BLaER1 treated with 17β-estradiol and CSF1 and Interleukin-3, amounts not matched to agents 10 nM and 100 nM (cell line): ENCODE measurements at regions not wholly inside any gene's neighbourhood (a gene's known extent, or its start where the extent isn't known, plus 50 kb on each side); places are given as distances from the start of the nearest gene placed in this dataset.
A peak's percentile ranks its signal among the peaks of the same experiment; 100 is the strongest.
"Not testable (repeated sequence)": the region's sequence is repeated elsewhere in the genome, so short reads cannot be mapped to it uniquely, and the experiment has no call there.

Source experiments
- H3K27ac ChIP-seq, 11 experiments: shearing (Covaris generic); formaldehyde crosslinking; 2 replicates each; pipeline ENCODE4 v1.8.1; 2022
- H3K27me3 ChIP-seq, 11 experiments: shearing (Covaris generic); formaldehyde crosslinking; 2 replicates each; pipeline ENCODE4 v1.8.1; 2022
- H3K36me3 ChIP-seq, 11 experiments: shearing (Covaris generic); formaldehyde crosslinking; 2 replicates each; pipeline ENCODE4 v1.8.1; 2022
- H3K4me1 ChIP-seq, 10 experiments: shearing (Covaris generic); formaldehyde crosslinking; 2 replicates each; pipeline ENCODE4 v1.8.1; 2022
- H3K4me2 ChIP-seq, 11 experiments: shearing (Covaris generic); formaldehyde crosslinking; 2 replicates each; pipeline ENCODE4 v1.8.1; 2022
- H3K4me3 ChIP-seq, 10 experiments: shearing (Covaris generic); formaldehyde crosslinking; 2 replicates each; pipeline ENCODE4 v1.8.1; 2022
- H3K9ac ChIP-seq, 11 experiments: shearing (Covaris generic); formaldehyde crosslinking; 2 replicates each; pipeline ENCODE4 v1.8.1; 2022
- H3K9me3 ChIP-seq, 11 experiments: shearing (Covaris generic); formaldehyde crosslinking; replicated peaks in 1 of 11; 2 replicates each; pipeline ENCODE4 v1.8.1; 2022
- H4K20me1 ChIP-seq, 11 experiments: shearing (Covaris generic); formaldehyde crosslinking; 2 replicates each; pipeline ENCODE4 v1.8.1; 2022

DNA sequence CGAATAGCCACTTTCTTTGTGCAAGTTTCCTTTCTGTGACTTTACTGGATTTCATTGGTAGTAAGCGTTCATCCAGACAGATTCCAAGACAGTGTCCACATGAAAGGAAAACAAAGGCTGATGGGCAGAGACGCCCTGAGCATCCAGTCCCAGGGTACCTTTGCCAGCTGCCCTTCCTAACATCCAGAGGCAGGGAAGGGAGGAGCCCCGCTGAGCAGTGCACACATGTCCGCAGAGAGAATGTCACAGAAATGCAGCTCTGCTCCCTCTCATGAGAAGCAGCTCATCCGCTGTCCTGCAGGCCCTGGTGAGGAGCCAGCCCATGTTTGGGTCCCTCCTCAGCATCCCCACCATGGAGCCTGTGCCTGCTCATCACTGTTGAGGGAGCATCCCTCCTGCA, 197.4 kb upstream of the POTEB2 start:
- not testable (repeated sequence) for H3K4me2 ChIP-seq, H3K9me3 ChIP-seq, H4K20me1 ChIP-seq, H3K36me3 ChIP-seq, H3K27ac ChIP-seq, H3K4me1 ChIP-seq, H3K9ac ChIP-seq, H3K4me3 ChIP-seq, H3K27me3 ChIP-seq

DNA sequence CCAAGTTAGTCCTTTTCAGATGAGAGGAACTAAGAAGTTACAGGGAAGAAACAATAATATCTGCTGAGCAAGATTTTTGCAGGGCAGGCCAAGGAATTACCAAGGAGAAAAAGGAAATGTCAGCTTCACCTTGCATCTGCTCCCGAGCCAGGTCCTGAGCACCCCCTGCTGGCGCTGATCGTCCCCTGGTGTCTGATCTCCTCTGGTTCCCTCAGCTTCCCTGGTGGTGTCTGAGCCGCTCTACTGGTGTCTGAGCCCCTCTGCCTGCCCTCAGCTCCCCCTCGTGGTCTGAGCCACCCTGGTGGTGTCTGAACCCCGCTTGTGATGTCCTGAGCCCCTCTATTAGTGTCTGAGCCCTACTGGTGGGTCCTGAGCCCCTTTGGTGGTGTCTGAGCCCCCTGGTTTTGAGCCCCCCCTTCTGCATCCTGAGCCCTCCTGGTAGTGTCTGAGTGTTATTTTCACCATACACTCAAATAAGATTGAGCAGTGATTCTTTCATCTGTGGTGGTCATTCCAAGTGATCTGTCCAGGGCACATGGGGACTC, 196.6 kb upstream of the POTEB2 start:
- H3K4me3 ChIP-seq, H3K36me3 ChIP-seq: not testable (repeated sequence)

DNA sequence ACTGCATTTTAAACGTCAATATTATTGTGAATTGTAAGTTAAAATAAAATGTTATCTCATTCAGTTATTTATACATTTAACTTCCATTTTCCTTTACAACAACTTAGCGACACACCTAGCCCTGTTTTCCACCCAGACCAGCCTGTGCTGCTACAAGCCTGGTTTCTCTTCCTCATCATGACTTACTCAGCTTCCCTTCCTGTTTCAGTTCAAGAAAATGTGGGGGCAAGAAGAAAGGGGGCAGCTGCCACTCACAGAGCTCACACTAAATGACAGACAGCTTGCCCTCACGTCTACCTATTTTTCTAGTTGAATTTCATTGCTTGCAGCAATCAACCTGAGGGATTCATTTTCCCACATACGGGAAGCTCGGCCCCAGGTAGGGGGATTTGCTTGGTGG, 185.8 kb upstream of the POTEB2 start:
- H4K20me1 ChIP-seq, H3K36me3 ChIP-seq, H3K4me3 ChIP-seq, H3K27me3 ChIP-seq, H3K4me1 ChIP-seq, H3K4me2 ChIP-seq, H3K27ac ChIP-seq, H3K9ac ChIP-seq, H3K9me3 ChIP-seq: not testable (repeated sequence)

More for the DNA sequence above, 196.6 kb upstream of the POTEB2 start:
- not testable (repeated sequence) for H3K27me3 ChIP-seq, H3K9ac ChIP-seq, H4K20me1 ChIP-seq, H3K4me2 ChIP-seq, H3K4me1 ChIP-seq, H3K9me3 ChIP-seq, H3K27ac ChIP-seq

DNA sequence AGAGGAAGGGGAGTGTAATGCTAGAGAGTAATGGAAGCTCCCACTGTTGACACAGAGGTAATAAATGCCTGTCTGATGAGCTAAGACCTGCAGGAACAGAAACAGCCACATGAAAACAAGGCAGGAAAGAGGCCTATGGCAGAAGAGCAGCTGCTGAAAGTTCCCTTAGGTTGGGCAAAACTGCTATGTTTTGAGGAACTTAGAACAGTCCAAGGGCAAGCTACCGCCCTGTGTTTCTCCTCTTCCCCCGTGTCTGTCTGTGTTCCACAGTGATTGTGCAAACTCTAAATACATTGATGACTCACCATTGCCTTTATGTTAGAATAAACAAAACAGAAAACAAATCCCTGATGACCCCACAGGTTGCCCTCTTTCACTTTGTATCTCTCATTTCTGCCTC, 165.6 kb upstream of the POTEB2 start:
- H3K4me3 ChIP-seq, H4K20me1 ChIP-seq, H3K9me3 ChIP-seq, H3K27me3 ChIP-seq, H3K4me2 ChIP-seq, H3K36me3 ChIP-seq, H3K27ac ChIP-seq, H3K9ac ChIP-seq, H3K4me1 ChIP-seq: not testable (repeated sequence)

DNA sequence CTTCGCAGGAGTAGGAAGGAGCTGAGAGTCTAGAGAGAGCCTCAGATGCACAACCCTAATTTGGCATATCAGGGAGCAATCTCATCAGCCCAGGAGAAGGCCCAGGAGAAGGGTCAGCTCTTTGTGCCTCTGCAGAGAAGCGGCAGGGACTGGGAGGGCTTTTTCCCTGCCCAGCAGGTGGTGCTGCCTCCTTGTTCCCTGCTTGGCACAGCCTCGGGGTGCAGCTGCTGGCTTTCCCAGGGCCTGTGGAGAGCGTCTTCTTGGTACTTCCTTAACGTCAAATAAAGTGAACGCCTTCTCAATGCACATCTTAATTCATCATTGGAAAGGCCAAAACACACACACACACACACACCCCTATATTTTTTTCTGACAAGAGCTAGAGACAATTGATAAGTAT, 162.9 kb upstream of the POTEB2 start:
- not testable (repeated sequence) for H4K20me1 ChIP-seq, H3K4me3 ChIP-seq, H3K4me2 ChIP-seq, H3K9ac ChIP-seq, H3K36me3 ChIP-seq, H3K27me3 ChIP-seq, H3K27ac ChIP-seq, H3K4me1 ChIP-seq, H3K9me3 ChIP-seq

DNA sequence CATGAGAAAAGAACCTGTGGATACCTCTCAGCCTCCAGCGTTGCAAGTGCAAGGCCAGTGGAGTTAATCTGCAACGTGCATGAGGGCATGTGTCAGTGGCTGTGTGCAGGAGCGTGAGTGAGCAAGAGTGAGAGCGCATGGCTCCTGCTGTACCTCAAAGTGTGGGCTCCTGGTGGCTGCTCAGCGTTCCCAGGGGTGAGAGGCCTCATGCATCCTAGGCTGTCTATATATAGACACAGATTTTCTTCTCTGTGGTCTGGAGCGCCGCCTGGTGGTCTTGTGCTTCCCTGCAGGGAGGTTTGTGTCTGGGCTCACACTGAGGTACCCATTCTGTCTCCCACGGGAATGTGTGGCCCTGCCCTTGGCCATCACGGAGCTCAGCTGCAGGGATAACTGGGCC, 161.8 kb upstream of the POTEB2 start:
- H3K27ac ChIP-seq, H3K9ac ChIP-seq, H3K4me2 ChIP-seq, H3K36me3 ChIP-seq, H3K27me3 ChIP-seq, H3K9me3 ChIP-seq, H3K4me1 ChIP-seq, H3K4me3 ChIP-seq, H4K20me1 ChIP-seq: not testable (repeated sequence)

DNA sequence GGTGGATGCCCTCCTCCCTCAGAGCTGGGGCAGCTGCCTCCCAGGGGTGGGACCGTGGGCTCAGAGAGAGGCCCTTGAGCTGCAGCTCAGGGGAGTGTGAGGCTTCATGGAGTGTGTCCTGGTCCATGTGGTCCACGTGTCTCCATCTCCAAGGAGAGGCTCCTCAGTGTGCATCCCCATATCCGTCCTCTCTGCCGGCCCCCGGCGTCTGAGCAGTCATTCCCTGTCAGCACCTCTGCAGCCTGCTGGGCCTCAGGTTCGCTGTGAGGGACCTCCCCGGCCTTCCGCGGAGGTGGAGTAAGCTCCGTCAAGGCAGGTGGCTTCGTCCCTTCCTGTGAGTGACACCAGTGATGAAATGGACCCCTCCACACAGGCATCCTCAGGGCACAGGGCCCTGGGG, 160.7 kb upstream of the POTEB2 start:
- H3K36me3 ChIP-seq, H4K20me1 ChIP-seq, H3K9ac ChIP-seq, H3K4me3 ChIP-seq, H3K27ac ChIP-seq, H3K9me3 ChIP-seq, H3K4me2 ChIP-seq, H3K27me3 ChIP-seq, H3K4me1 ChIP-seq: not testable (repeated sequence)

DNA sequence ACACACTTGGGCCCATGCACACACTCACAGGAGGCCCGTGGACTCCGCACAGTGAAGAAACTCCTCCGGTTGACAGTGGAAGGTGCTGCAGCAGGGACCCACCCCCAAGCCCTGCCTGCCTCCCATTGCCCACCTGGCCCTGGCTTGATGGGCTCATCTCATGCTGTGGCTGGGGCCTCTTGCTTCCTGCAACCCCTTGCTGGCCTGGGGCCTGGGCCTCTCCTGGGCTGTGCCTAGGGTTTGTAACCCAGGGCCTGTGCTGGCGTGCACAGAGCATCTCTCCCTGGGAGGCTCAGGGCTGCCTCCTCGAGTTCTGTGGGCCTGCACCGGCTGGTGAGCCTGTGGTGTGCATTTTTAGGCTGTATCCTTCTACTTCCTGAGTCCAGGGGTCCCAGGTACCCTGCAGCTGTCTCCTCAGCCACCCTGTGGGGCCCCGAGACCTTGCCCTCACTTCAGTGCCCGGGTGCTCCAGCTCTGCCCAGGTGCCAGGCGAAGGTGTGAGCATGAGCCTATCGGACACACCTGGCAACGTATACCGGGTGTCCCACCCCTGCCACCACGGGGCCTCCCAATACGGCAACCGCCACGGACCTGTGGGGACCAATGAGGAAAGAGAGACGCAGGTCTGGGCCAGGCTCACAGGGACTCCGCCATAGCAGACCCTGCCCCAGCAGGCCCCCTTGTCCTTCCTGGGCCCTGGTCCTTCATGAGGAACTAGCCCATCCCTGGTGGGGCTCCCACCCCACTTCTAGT, 158.3 kb upstream of the POTEB2 start:
- H3K4me1 ChIP-seq, H3K4me3 ChIP-seq, H3K9ac ChIP-seq, H3K27me3 ChIP-seq, H3K9me3 ChIP-seq, H3K36me3 ChIP-seq, H3K27ac ChIP-seq, H3K4me2 ChIP-seq, H4K20me1 ChIP-seq: not testable (repeated sequence)

DNA sequence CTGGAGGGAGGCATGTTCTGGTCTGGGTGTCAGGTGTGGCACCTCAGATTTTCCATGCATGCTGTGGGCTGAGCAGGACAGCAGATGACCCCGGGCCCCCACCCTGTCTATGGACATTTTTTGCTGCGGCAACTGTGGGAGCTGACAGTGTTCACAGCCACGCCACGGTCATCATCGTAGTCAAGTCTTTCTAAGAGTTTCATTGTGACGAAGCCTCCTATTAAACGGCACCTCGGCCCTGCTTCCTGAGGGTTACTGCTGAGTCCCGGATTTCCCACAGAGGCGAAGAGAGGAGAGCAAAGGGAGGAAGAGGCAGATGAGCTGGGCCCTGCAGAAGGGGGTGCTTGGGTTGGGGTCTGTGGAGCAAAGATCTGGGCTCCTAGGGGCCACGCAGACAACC, 152.1 kb upstream of the POTEB2 start:
- H3K4me2 ChIP-seq, H3K36me3 ChIP-seq, H3K27me3 ChIP-seq, H3K27ac ChIP-seq, H3K9me3 ChIP-seq, H3K4me3 ChIP-seq, H3K9ac ChIP-seq, H4K20me1 ChIP-seq: not testable (repeated sequence)
- H3K4me1 ChIP-seq, result peaks cover 0 to 10% (median 0%) of the 10 kb centered on the region in 10 experiments; a peak in 2 of 20 replicates

DNA sequence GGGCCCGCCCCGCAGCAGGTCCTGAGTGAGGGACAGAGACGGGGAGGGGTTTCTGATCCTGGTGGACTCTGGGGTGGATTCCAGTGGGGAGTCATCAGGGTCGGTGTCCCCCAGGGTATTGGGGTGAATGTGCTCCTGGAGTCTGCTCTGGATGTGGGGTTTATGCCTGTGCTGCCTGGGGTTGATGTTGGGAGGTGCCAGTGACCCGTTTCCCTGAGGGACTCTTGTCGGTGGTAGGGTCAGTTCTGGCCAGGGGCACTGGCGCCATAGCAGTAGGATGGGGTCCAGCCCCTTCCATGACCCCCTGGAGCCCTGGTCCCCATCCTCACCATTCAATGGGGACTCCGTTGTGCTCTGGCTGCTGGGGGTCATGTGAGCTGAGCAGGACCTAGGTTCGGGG, 151.2 kb upstream of the POTEB2 start:
- H3K9ac ChIP-seq, H3K27ac ChIP-seq, H4K20me1 ChIP-seq, H3K27me3 ChIP-seq, H3K36me3 ChIP-seq, H3K4me3 ChIP-seq, H3K9me3 ChIP-seq: not testable (repeated sequence)
- Histone ChIP-seq H3K4me2 (peak overlapping the region in 1 of 11 experiments; percentile 26; a peak in 2 of 22 replicates), H3K4me1 (peaks cover 0 to 10% (median 0%) of the 10 kb centered on the region in 10 experiments; a peak in 2 of 20 replicates)

DNA sequence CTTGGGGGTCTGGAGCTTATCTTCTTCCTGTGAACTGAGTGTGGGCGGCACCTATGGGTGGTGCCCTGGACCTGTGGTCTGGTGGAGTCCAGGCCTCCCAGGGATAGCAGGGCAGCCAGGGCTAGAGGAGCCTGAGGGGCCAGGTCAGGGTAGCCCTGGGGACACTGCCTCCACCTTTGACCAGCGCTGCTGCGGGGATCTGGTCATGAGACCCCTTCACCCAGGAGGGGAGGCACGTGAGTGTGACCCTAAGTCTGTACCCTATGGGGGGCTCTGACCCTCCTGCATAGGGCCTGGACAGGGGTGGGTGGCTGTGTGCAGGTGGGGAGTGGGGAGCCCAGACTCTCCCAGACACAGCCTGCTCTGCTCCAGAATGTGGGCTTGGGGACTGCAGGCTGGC, 150.5 kb upstream of the POTEB2 start:
- H3K4me2 ChIP-seq, H3K4me3 ChIP-seq, H3K36me3 ChIP-seq, H3K9ac ChIP-seq, H3K9me3 ChIP-seq, H4K20me1 ChIP-seq, H3K27ac ChIP-seq, H3K27me3 ChIP-seq: not testable (repeated sequence)
- H3K4me1 ChIP-seq, result peaks cover 0 to 10% (median 0%) of the 10 kb centered on the region in 10 experiments; a peak in 2 of 20 replicates

DNA sequence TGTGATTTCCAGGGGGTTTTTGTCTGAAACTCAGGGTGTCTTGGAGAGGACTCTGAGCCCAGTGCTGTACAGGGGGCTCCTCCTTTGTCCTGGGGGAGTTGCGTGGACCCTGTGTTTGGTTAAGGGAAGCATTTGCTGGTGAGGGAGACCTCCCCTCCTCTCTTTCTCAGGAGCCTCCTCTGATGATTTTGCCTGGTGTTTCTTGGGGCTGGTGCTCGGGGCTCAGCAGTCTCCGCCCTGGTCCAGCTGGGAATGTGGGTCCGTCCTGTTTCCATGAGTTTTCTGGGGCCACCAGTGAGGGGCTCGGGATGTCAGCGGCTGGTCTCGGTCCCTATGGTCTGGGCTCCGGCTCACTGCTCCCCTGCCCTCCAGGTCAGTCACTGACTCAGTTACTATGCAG, 149.1 kb upstream of the POTEB2 start:
- not testable (repeated sequence) for H3K36me3 ChIP-seq, H3K4me3 ChIP-seq, H3K9me3 ChIP-seq, H3K27ac ChIP-seq, H4K20me1 ChIP-seq, H3K9ac ChIP-seq, H3K27me3 ChIP-seq, H3K4me2 ChIP-seq
- H3K4me1 ChIP-seq, result peaks cover 0 to 10% (median 0%) of the 10 kb centered on the region in 10 experiments; a peak in 2 of 20 replicates

DNA sequence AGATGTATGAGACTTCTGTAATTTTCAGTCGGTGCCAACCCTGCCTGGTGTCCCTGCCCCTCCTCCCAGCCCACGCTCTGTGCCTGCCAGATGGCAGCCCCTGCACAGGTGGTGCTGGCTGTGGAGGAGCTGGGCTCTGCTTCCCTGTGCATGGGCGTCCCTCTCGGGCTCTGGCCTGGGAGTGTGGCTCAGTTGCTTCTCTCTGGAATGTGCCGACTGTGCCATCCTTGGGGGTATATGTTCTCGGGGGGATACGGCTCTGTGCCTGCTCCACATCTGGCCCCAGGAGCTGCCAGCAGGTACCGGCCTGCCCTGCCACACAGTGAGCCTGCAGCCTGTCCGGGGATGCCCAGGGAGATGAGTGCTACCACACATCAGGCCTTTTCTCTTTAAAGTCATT, 147.2 kb upstream of the POTEB2 start:
- not testable (repeated sequence) for H3K36me3 ChIP-seq
- peaks cover 0 to 10% (median 0%) of the 10 kb centered on the region in 10 experiments; a peak in 2 of 20 replicates for H3K4me1 ChIP-seq

DNA sequence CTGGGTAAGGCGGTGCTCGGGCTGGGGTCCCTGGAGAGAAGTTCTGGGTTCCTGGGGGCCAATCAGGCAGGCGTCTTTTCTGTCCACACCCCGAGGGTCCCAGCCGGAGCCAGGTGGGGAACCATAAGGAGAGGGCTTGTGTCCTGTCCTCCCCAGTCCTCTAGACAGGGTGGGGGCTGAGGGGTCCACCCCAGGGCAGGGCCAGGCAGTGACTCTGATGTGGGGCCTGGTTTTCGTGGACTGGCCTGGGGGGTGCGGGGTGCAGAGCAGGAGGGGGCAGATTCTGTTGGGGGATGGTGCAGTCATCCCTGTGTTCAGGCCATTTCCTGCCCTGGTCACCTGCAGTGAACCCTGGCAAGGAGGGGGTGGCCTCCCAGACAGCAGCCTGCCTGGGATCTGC, 143.5 kb upstream of the POTEB2 start:
- not testable (repeated sequence) for H3K36me3 ChIP-seq, H4K20me1 ChIP-seq, H3K9ac ChIP-seq, H3K4me3 ChIP-seq, H3K4me1 ChIP-seq, H3K27ac ChIP-seq, H3K9me3 ChIP-seq, H3K27me3 ChIP-seq
- peak overlapping the region in 3 of 11 experiments; percentile 37 to 52 (median 46); a peak in 4 of 22 replicates for H3K4me2 ChIP-seq

More for the DNA sequence above, 147.2 kb upstream of the POTEB2 start:
- H3K27ac ChIP-seq, H3K27me3 ChIP-seq, H4K20me1 ChIP-seq, H3K4me3 ChIP-seq, H3K4me2 ChIP-seq, H3K9ac ChIP-seq, H3K9me3 ChIP-seq: not testable (repeated sequence)
